BLaER1 (cell line): ENCODE measurements at regions not wholly inside any gene's neighbourhood (a gene's known extent, or its start where the extent isn't known, plus 50 kb on each side); places are given as distances from the start of the nearest gene placed in this dataset.
"Not testable (repeated sequence)": the region's sequence is repeated elsewhere in the genome, so short reads cannot be mapped to it uniquely, and the experiment has no call there.

Source experiments
- H3K27ac ChIP-seq: shearing (Covaris generic); formaldehyde crosslinking; 2 replicates; pipeline ENCODE4 v1.8.1; 2022
- H3K27me3 ChIP-seq: shearing (Covaris generic); formaldehyde crosslinking; 2 replicates; pipeline ENCODE4 v1.8.1; 2022
- H3K36me3 ChIP-seq: shearing (Covaris generic); formaldehyde crosslinking; 2 replicates; pipeline ENCODE4 v1.8.1; 2022
- H3K4me1 ChIP-seq: shearing (Covaris generic); formaldehyde crosslinking; 2 replicates; pipeline ENCODE4 v1.8.1; 2022
- H3K4me2 ChIP-seq: shearing (Covaris generic); formaldehyde crosslinking; 2 replicates; pipeline ENCODE4 v1.8.1; 2022
- H3K4me3 ChIP-seq: shearing (Covaris generic); formaldehyde crosslinking; 2 replicates; pipeline ENCODE4 v1.8.1; 2022
- H3K9ac ChIP-seq: shearing (Covaris generic); formaldehyde crosslinking; 2 replicates; pipeline ENCODE4 v1.8.1; 2022
- H3K9me3 ChIP-seq: shearing (Covaris generic); formaldehyde crosslinking; 2 replicates; pipeline ENCODE4 v1.8.1; 2022
- H4K20me1 ChIP-seq: shearing (Covaris generic); formaldehyde crosslinking; 2 replicates; pipeline ENCODE4 v1.8.1; 2022
- Cebpa-rat ChIP-seq: shearing (Covaris generic); IDR thresholded peaks from 2 replicates; pipeline ENCODE4 v1.8.1; 2022

- no peaks in the 10 kb centered on the region for H3K9me3 ChIP-seq
- no peaks in the 10 kb centered on the region for H3K27me3 ChIP-seq
- peaks cover 36% of the 10 kb centered on the region for H3K4me1 ChIP-seq
- H3K4me3 ChIP-seq = no peak overlapping the region
- H3K9ac ChIP-seq = no peak overlapping the region
- H3K36me3 ChIP-seq = no peaks in the 10 kb centered on the region
- peak overlapping the region; percentile 75 for H3K4me2 ChIP-seq
- H4K20me1 ChIP-seq = no peaks in the 10 kb centered on the region
- H3K27ac ChIP-seq = peak overlapping the region; percentile 73; the same call in 1 of the 2 replicates
- no peak for TF ChIP-seq Cebpa-rat
Measured at GRCh38 chr6:6984585-6985366, 123.0 kb upstream of the RREB1 start.

DNA sequence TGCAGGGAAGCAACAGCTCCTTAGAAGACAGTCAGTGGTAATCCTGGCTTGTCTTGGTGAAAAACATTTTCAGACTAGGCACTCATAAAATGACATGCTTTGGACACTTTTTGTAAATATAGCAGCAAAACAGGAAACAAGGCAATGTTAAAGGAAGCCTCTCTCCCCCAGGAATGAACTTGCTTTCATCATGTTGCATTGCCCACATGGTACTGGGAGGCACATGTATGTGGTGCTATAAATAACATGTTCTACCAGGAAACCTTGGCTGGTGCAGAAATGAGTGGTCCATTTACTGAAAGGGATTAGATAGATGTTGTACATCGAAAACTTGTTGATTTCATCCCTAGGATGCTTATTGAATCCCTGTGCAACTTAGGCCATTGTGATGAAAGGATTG lies 121.4 kb upstream of the RREB1 start:
- Histone ChIP-seq H3K27ac (peak overlapping the region; percentile 73), H3K4me1 (peaks cover 36% of the 10 kb centered on the region), H3K9ac (peak overlapping the region; percentile 23; the same call in 1 of the 2 replicates), H3K4me2 (peak overlapping the region; percentile 75), H3K36me3 (no peaks in the 10 kb centered on the region), H3K27me3 (no peaks in the 10 kb centered on the region), H4K20me1 (no peaks in the 10 kb centered on the region), H3K4me3 (no peak overlapping the region), H3K9me3 (no peaks in the 10 kb centered on the region)
- TF ChIP-seq Cebpa-rat = no peak

DNA sequence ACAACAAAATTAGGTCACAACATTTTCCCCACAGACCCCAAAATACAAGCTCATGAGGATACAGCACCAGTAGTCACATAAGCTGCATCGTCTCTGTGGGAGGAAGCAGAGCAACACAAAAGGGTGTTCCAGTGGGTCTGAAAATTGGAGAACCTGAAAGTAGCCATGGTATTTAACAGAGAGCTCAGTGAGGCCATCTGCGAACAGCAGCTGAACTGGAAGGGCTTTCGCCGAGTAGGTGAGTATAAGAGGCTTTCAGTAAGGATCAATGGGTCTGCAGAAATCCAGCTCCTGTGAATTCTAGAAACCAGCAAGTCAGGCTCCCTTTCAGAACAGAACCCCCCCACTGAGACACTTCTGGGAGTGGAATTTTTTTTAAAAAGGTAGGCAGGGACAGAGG lies 120.0 kb upstream of the RREB1 start:
- Histone ChIP-seq H3K4me1 (peaks cover 36% of the 10 kb centered on the region), H3K27me3 (no peaks in the 10 kb centered on the region), H3K27ac (no peak overlapping the region), H3K4me2 (peak overlapping the region; percentile 75), H3K4me3 (no peak overlapping the region), H3K9ac (no peak overlapping the region), H3K9me3 (no peaks in the 10 kb centered on the region), H4K20me1 (no peaks in the 10 kb centered on the region), H3K36me3 (no peaks in the 10 kb centered on the region)
- no peak for TF ChIP-seq Cebpa-rat

DNA sequence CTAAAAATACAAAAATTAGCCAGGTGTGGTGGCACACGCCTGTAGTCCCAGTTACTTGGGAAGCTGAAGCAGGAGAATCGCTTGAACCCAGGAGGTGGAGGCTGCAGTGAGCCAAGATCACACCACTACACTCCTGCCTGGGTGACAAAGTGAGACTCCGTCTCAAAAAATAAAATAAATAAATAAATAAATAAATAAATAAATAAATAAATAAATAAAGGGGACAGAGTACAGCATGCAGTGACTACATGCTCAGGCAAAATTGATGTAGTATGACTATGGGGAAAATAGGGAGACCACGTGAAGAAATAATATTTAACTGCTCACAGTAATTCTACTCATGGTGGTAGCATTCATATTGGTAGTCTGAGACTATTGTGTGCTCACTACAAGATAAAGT lies 117.7 kb upstream of the RREB1 start:
- not testable (repeated sequence) for H4K20me1 ChIP-seq, H3K36me3 ChIP-seq, H3K27ac ChIP-seq, H3K4me2 ChIP-seq, H3K9me3 ChIP-seq, H3K27me3 ChIP-seq, H3K4me3 ChIP-seq, H3K9ac ChIP-seq
- peaks cover 32% of the 10 kb centered on the region for H3K4me1 ChIP-seq

DNA sequence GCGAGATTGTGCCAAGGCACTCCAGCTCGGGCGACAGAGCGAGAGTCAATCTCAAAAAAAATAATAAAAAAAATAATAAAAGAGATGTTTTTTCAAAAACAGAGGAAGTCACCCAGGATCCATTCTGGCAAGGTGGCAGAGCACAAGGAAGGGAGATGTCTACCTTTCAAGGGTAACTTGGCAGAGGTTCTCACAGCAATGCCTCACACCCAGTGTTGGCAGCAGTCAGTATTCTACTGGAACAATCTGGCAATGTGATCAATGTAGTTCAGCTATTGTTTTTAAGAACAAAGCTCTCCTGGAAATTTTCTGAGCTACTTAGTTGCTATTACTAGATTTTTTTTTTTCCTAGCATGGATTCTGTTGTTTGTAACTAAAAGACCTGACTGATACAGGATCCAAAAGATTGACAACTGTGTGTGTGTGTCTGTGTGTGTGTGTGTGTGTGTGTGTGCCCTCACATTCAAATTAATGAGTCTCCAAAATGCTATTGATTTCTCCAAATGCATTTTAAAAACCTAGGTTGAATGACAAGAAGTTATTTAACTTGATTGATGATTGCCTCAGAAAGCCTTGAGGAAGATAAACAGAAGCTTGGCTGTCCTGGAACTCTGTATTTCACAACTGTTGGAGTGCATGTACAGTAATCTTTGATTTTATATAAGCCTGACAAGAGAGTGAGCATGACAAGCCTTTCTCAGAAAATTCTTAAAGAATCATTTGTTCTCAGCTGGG lies 114.1 kb upstream of the RREB1 start:
- H3K4me2 ChIP-seq = no peak overlapping the region
- H3K9ac ChIP-seq = no peak overlapping the region
- no peaks in the 10 kb centered on the region for H4K20me1 ChIP-seq
- no peaks in the 10 kb centered on the region for H3K36me3 ChIP-seq
- H3K27me3 ChIP-seq = no peaks in the 10 kb centered on the region
- no peaks in the 10 kb centered on the region for H3K9me3 ChIP-seq
- no peak overlapping the region for H3K27ac ChIP-seq
- no peak for TF ChIP-seq Cebpa-rat
- no peak overlapping the region for H3K4me3 ChIP-seq
- H3K4me1 ChIP-seq = no peaks in the 10 kb centered on the region

GRCh38 chr6:6994796-6995195 lies 113.0 kb upstream of the RREB1 start:
- Histone ChIP-seq H3K4me1 (no peaks in the 10 kb centered on the region), H4K20me1 (no peaks in the 10 kb centered on the region), H3K9ac (no peak overlapping the region), H3K27ac (no peak overlapping the region), H3K4me3 (no peak overlapping the region), H3K9me3 (no peaks in the 10 kb centered on the region), H3K27me3 (no peaks in the 10 kb centered on the region), H3K36me3 (no peaks in the 10 kb centered on the region), H3K4me2 (no peak overlapping the region)
- no peak for TF ChIP-seq Cebpa-rat

DNA sequence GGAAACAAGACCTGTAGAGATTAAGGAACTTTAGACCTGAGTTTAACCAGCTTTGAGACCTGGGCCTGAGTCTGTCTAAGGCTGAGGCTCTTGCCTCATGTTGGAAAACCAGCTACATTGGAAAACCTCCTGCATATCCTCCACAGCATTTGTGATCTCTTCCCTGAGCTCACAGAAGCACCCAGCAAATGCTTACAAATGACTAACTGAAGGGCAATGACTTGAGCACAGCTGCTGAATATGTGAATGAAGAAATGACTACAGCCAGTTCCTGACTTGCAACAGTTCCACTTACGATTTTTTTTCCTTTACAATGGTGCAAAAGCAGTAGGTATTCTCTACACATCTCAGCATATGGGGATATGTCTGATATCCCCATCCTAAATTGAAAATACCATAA lies 112.4 kb upstream of the RREB1 start:
- H3K9ac ChIP-seq = no peak overlapping the region
- no peaks in the 10 kb centered on the region for H3K36me3 ChIP-seq
- no peaks in the 10 kb centered on the region for H3K4me1 ChIP-seq
- H3K9me3 ChIP-seq = no peaks in the 10 kb centered on the region
- no peak overlapping the region for H3K27ac ChIP-seq
- TF ChIP-seq Cebpa-rat = no peak
- H3K27me3 ChIP-seq = no peaks in the 10 kb centered on the region
- H4K20me1 ChIP-seq = no peaks in the 10 kb centered on the region
- no peak overlapping the region for H3K4me3 ChIP-seq
- no peak overlapping the region for H3K4me2 ChIP-seq

- no peak overlapping the region for H3K4me3 ChIP-seq
- no peaks in the 10 kb centered on the region for H3K4me1 ChIP-seq
- H4K20me1 ChIP-seq = no peaks in the 10 kb centered on the region
- no peaks in the 10 kb centered on the region for H3K9me3 ChIP-seq
- H3K9ac ChIP-seq = no peak overlapping the region
- no peaks in the 10 kb centered on the region for H3K27me3 ChIP-seq
- no peak for TF ChIP-seq Cebpa-rat
- no peak overlapping the region for H3K4me2 ChIP-seq
- no peak overlapping the region for H3K27ac ChIP-seq
- no peaks in the 10 kb centered on the region for H3K36me3 ChIP-seq
Measured at GRCh38 chr6:6996124-6996523, 111.6 kb upstream of the RREB1 start.

GRCh38 chr6:6997263-6998193 lies 110.2 kb upstream of the RREB1 start:
- Histone ChIP-seq H3K36me3 (no peaks in the 10 kb centered on the region), H3K27ac (no peak overlapping the region), H3K4me3 (no peak overlapping the region), H4K20me1 (no peaks in the 10 kb centered on the region), H3K4me1 (no peaks in the 10 kb centered on the region), H3K9ac (no peak overlapping the region), H3K9me3 (no peaks in the 10 kb centered on the region), H3K4me2 (no peak overlapping the region), H3K27me3 (no peaks in the 10 kb centered on the region)
- TF ChIP-seq Cebpa-rat = no peak
